ENCODE measurements at regions not wholly inside any gene's neighbourhood (a gene's known extent, or its start where the extent isn't known, plus 50 kb on each side); places are given as distances from the start of the nearest gene placed in this dataset.

DNA sequence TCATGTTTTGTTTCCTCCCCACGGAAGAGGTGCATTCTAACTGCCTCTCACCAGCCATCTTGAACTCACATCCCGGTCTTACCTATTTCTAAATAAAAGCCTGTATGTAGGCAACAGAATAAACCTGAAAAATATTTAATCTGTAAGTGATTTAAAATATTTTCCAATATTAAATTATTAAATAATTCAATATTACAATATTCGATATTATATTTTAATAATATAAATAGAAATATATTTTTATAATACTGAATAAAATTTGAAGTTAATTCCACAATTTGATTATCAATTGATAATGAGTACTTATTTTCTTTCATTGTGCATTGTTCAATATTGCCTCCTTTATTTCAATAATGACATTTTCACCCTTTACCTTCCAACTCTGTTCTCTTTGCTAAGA is 404.4 kb downstream of the CYLC2 start:
- H3K4me3 ChIP-seq (ENCODE audit: low read length) = no peak overlapping the region
- no peaks in the 10 kb centered on the region for H3K9me3 ChIP-seq (ENCODE audit: control insufficient read depth, low read length)
- no peak for DNase-seq (ENCODE audit: low read depth)
- H3K27me3 ChIP-seq (replicated peaks; ENCODE audit: control insufficient read depth, insufficient read depth, low read length) = no peaks in the 10 kb centered on the region
- no peak overlapping the region for H3K9ac ChIP-seq (ENCODE audit: low read length)
- H3K36me3 ChIP-seq (ENCODE audit: control insufficient read depth, insufficient read depth, low read length, severe bottlenecking) = no peaks in the 10 kb centered on the region
- H3K4me1 ChIP-seq (ENCODE audit: control insufficient read depth, insufficient read depth, low read length) = no peaks in the 10 kb centered on the region

DNA sequence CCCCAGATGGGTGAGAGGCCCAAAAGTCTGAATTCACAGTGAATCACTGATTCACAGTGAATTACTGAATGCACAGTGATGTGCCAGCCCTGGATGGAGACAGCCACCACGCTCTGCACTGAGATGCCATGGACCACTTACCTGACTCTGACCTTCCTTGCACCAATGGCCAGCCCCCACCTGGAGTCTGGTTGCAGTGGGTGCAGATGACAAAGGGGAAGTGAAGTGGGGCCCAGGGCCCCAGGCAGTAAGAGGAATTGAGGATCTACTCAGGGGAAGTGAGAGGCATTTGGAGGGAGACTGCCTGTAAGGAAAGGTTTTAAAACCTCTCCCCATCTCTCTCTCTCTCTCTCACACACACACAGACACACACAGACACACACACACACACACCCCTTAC is 412.1 kb downstream of the CYLC2 start:
- H3K4me3 ChIP-seq (ENCODE audit: low read length) = no peak overlapping the region
- H3K9me3 ChIP-seq (ENCODE audit: control insufficient read depth, low read length) = no peaks in the 10 kb centered on the region
- no peak for DNase-seq (ENCODE audit: low read depth)
- H3K9ac ChIP-seq (ENCODE audit: low read length) = no peak overlapping the region
- no peaks in the 10 kb centered on the region for H3K27me3 ChIP-seq (replicated peaks; ENCODE audit: control insufficient read depth, insufficient read depth, low read length)
- no peaks in the 10 kb centered on the region for H3K4me1 ChIP-seq (ENCODE audit: control insufficient read depth, insufficient read depth, low read length)
- no peaks in the 10 kb centered on the region for H3K36me3 ChIP-seq (ENCODE audit: control insufficient read depth, insufficient read depth, low read length, severe bottlenecking)

DNA sequence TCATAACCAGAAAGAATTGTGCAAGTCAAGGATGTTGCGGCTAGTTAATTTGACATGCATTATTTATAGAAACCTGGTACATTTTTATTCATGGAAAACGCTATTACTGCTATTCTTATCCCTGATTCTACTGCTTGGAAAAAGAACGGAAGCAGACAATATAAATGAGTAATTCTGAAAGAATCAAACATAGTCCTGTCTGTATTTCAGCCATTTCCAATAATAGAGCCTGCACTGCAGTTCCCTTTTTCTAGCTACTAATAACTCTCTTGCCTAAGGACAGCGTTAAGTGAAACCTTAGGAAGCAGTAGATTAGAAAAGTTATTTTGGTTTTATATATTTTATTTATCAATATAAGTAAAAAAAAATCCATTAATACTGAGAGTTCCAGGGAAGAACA is 414.9 kb downstream of the CYLC2 start:
- H3K36me3 ChIP-seq (ENCODE audit: control insufficient read depth, insufficient read depth, low read length, severe bottlenecking) = no peaks in the 10 kb centered on the region
- H3K4me1 ChIP-seq (ENCODE audit: control insufficient read depth, insufficient read depth, low read length) = no peaks in the 10 kb centered on the region
- H3K27me3 ChIP-seq (replicated peaks; ENCODE audit: control insufficient read depth, insufficient read depth, low read length) = no peaks in the 10 kb centered on the region
- H3K9ac ChIP-seq (ENCODE audit: low read length) = no peak overlapping the region
- no peak overlapping the region for H3K4me3 ChIP-seq (ENCODE audit: low read length)
- DNase-seq (ENCODE audit: low read depth) = no peak
- H3K9me3 ChIP-seq (ENCODE audit: control insufficient read depth, low read length) = no peaks in the 10 kb centered on the region

DNA sequence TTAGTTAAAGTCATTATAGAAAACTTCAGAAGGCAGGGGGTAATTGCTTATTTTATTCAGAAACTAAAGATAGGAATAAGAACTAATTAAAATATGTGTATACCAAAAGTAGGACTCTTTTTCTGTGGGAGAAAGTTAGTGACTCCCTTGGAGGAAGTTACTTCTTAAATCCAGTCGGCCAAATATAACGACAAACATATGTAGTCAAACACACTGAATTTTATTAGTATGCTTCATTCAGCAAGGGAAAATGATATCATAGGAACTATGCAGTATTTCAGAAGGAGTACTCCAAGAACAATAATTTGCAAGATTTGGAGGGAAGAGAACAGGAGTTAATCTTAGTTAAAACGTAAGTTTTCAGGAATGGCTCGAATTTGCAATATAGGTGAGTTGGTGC is 432.6 kb downstream of the CYLC2 start:
- DNase-seq (ENCODE audit: low read depth) = no peak
- Histone ChIP-seq H3K36me3 (ENCODE audit: control insufficient read depth, insufficient read depth, low read length, severe bottlenecking) (no peaks in the 10 kb centered on the region), H3K27me3 (replicated peaks; ENCODE audit: control insufficient read depth, insufficient read depth, low read length) (no peaks in the 10 kb centered on the region), H3K4me1 (ENCODE audit: control insufficient read depth, insufficient read depth, low read length) (no peaks in the 10 kb centered on the region), H3K9ac (ENCODE audit: low read length) (no peak overlapping the region), H3K4me3 (ENCODE audit: low read length) (no peak overlapping the region), H3K9me3 (ENCODE audit: control insufficient read depth, low read length) (no peaks in the 10 kb centered on the region)

DNA sequence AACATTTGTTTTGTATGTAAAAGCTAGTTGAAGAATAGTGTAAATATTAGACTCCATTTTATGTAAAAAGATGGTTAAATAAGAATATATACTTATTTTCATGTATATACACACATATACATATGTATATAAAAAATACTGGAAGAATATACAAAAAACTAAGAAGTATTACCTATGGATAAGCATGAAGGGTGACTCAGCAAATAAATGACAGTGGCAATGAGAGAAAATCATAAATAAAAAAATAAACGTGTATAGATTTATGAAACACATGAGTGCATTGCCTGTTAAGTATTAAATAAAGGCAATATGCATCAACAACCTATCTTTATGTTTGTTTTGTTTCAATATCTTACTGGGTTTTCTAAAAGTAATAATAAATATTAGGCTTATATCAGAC is 435.3 kb downstream of the CYLC2 start:
- no peak overlapping the region for H3K9ac ChIP-seq (ENCODE audit: low read length)
- DNase-seq (ENCODE audit: low read depth) = no peak
- H3K4me1 ChIP-seq (ENCODE audit: control insufficient read depth, insufficient read depth, low read length) = no peaks in the 10 kb centered on the region
- H3K36me3 ChIP-seq (ENCODE audit: control insufficient read depth, insufficient read depth, low read length, severe bottlenecking) = no peaks in the 10 kb centered on the region
- H3K27me3 ChIP-seq (replicated peaks; ENCODE audit: control insufficient read depth, insufficient read depth, low read length) = no peaks in the 10 kb centered on the region
- no peaks in the 10 kb centered on the region for H3K9me3 ChIP-seq (ENCODE audit: control insufficient read depth, low read length)
- no peak overlapping the region for H3K4me3 ChIP-seq (ENCODE audit: low read length)

DNA sequence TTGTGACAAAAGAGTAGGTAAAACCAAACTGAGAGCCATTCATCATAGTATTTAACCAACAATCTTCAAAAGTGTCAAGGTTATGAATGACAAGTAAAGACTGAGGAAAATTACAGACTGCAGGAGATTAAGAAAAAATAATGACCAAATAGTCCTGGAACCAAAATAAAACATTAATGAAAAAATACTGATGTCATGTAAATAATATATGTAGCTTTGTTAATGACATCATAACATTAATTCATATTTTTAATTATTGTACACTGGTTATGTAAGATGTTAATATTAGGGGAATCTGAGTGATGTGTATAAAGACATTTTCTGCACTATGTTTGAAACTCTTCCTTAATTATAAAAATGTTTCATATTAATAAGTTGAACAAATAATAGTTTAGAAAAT is 436.7 kb downstream of the CYLC2 start:
- H3K27me3 ChIP-seq (replicated peaks; ENCODE audit: control insufficient read depth, insufficient read depth, low read length) = no peaks in the 10 kb centered on the region
- H3K9me3 ChIP-seq (ENCODE audit: control insufficient read depth, low read length) = no peaks in the 10 kb centered on the region
- no peak for DNase-seq (ENCODE audit: low read depth)
- H3K4me1 ChIP-seq (ENCODE audit: control insufficient read depth, insufficient read depth, low read length) = no peaks in the 10 kb centered on the region
- H3K4me3 ChIP-seq (ENCODE audit: low read length) = no peak overlapping the region
- H3K9ac ChIP-seq (ENCODE audit: low read length) = no peak overlapping the region
- H3K36me3 ChIP-seq (ENCODE audit: control insufficient read depth, insufficient read depth, low read length, severe bottlenecking) = no peaks in the 10 kb centered on the region

DNA sequence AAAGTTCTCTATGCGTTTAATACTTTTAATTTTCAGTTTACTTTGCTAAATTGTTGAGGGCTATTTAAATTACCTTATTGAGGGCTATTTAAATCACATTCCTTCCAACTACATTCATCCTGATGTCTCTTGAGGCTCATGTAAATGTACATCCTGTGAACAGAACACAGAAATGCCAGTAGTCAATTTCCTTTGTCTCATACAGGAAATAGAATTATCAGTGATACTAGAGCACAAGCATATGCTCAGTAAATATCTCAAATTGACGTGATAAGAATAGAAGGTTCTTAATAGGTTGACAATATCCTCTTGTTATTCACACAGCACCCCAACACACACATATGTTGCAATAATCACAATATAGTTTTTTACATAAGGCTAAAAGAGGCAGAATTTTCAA is 449.0 kb downstream of the CYLC2 start:
- Histone ChIP-seq H3K36me3 (ENCODE audit: control insufficient read depth, insufficient read depth, low read length, severe bottlenecking) (no peaks in the 10 kb centered on the region), H3K4me3 (ENCODE audit: low read length) (no peak overlapping the region), H3K9ac (ENCODE audit: low read length) (no peak overlapping the region), H3K9me3 (ENCODE audit: control insufficient read depth, low read length) (peaks cover 3% of the 10 kb centered on the region), H3K4me1 (ENCODE audit: control insufficient read depth, insufficient read depth, low read length) (no peaks in the 10 kb centered on the region), H3K27me3 (replicated peaks; ENCODE audit: control insufficient read depth, insufficient read depth, low read length) (no peaks in the 10 kb centered on the region)
- DNase-seq (ENCODE audit: low read depth) = no peak

DNA sequence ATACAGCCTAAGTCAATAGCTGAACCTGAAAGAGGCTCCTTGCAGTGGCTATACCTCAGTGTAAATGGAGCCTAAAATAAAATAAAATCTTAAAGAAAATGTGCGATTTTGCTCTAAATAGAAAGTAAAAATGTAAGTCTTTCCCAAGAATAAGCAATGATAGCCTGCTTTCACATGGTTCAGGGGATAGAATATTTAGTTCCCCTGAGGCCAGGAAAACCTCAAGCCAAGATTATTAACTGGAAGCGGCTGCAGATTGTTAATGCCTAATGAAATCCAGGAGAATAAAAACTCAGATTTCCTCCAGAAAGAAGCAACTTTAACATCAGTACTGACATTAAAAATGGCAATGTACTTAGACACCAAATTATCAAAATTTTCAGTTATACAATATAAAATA is 463.7 kb downstream of the CYLC2 start:
- Histone ChIP-seq H3K4me3 (ENCODE audit: low read length) (no peak overlapping the region), H3K4me1 (ENCODE audit: control insufficient read depth, insufficient read depth, low read length) (no peaks in the 10 kb centered on the region), H3K9me3 (ENCODE audit: control insufficient read depth, low read length) (peaks cover 3% of the 10 kb centered on the region), H3K9ac (ENCODE audit: low read length) (no peak overlapping the region), H3K36me3 (ENCODE audit: control insufficient read depth, insufficient read depth, low read length, severe bottlenecking) (no peaks in the 10 kb centered on the region), H3K27me3 (replicated peaks; ENCODE audit: control insufficient read depth, insufficient read depth, low read length) (no peaks in the 10 kb centered on the region)
- DNase-seq (ENCODE audit: low read depth) = no peak

DNA sequence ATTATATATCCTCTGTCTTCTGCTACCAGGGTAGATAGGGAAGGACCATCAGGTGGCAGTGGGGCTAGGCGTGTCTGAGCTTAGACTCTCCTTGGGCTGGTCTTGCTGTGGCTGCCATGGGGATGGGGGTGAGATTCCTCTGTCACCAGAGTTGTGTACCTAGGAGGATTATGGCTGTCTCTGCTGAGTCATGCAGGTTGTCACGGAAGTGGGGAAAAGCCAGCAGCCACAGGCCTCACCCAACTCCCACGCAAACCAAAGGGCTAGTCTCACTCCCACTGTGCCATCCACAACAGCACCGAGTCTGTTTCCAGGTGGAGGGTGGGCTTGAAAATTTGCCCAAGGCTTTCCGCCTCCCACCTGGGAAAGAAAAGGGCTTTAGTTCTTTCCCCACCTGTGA is 476.1 kb downstream of the CYLC2 start:
- Histone ChIP-seq H3K4me3 (ENCODE audit: low read length) (no peak overlapping the region), H3K27me3 (replicated peaks; ENCODE audit: control insufficient read depth, insufficient read depth, low read length) (no peaks in the 10 kb centered on the region), H3K36me3 (ENCODE audit: control insufficient read depth, insufficient read depth, low read length, severe bottlenecking) (no peaks in the 10 kb centered on the region), H3K9ac (ENCODE audit: low read length) (no peak overlapping the region), H3K4me1 (ENCODE audit: control insufficient read depth, insufficient read depth, low read length) (no peaks in the 10 kb centered on the region), H3K9me3 (ENCODE audit: control insufficient read depth, low read length) (no peaks in the 10 kb centered on the region)
- no peak for DNase-seq (ENCODE audit: low read depth)

DNA sequence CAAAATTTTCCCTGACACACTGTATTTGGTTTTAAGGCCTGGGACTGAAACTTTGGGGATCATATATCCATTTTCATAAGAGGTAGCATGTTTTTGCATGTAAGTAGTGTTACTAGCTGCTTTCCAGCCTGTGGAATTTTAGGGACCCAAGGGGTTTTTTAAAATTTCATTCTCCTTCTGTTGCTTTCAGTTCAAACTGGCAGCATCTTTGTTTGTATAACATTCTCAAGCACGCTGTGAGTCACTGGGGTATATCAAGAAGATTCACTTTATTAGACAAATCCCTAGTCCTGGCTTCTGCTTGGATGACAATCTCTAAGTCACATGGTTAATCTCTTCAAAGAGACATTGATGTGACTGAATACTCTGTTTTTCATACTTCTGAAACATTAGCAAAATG is 479.0 kb downstream of the CYLC2 start:
- H3K9ac ChIP-seq (ENCODE audit: low read length) = no peak overlapping the region
- H3K9me3 ChIP-seq (ENCODE audit: control insufficient read depth, low read length) = no peaks in the 10 kb centered on the region
- no peak overlapping the region for H3K4me3 ChIP-seq (ENCODE audit: low read length)
- no peaks in the 10 kb centered on the region for H3K4me1 ChIP-seq (ENCODE audit: control insufficient read depth, insufficient read depth, low read length)
- no peak for DNase-seq (ENCODE audit: low read depth)
- H3K27me3 ChIP-seq (replicated peaks; ENCODE audit: control insufficient read depth, insufficient read depth, low read length) = no peaks in the 10 kb centered on the region
- no peaks in the 10 kb centered on the region for H3K36me3 ChIP-seq (ENCODE audit: control insufficient read depth, insufficient read depth, low read length, severe bottlenecking)

DNA sequence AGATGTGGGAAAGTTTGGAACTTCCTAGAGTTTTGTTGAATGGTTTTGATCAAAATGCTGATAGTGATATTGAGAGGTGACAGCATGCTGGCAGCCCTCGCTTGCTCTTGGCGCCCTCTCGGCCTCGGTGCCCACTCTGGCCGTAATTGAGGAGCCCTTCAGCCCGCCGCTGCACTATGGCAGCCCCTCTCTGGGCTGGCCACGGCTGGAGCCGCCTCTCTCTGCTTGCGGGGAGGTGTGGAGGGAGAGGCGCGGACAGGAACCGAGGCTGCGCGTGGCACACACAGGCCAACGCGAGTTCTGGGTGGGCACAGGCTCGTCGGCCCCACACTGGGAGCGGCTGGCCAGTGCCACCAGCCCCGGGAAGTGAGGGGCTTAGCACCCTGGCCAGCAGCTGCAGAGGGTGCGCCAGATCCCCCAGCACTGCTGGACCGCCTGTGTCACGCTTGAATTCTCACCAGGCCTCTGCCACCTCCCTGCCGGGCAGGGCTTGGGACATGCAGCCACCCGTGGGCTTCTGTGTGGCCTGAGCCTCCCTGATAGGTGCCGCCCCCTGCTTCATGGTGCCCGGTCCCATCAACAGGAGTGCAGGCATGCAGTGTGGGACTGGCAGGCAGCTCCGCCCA is 488.5 kb downstream of the CYLC2 start:
- Histone ChIP-seq H3K9ac (ENCODE audit: low read length) (no peak overlapping the region), H3K36me3 (ENCODE audit: control insufficient read depth, insufficient read depth, low read length, severe bottlenecking) (no peaks in the 10 kb centered on the region), H3K4me1 (ENCODE audit: control insufficient read depth, insufficient read depth, low read length) (no peaks in the 10 kb centered on the region), H3K27me3 (replicated peaks; ENCODE audit: control insufficient read depth, insufficient read depth, low read length) (no peaks in the 10 kb centered on the region), H3K9me3 (ENCODE audit: control insufficient read depth, low read length) (peaks cover 6% of the 10 kb centered on the region), H3K4me3 (ENCODE audit: low read length) (no peak overlapping the region)
- DNase-seq (ENCODE audit: low read depth) = no peak

DNA sequence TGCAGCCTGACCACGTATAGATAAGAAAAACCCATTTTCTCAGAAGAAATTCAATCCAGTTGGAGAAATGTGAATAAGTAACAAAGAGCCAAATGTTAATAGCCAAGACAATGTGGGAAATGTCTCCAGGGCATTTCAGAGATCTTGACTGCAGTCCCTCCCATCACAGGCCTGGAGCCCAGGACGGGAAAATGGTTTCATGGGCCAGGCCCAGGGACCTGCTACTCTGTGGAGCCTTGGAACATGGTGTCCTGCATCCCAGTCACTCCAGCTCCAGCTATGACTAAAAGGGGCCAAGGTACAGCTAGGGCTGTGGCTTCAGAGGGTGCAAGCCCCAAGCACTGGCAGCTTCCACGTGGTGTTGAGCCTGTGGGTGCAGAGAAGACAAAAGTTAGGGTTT is 490.0 kb downstream of the CYLC2 start:
- no peaks in the 10 kb centered on the region for H3K4me1 ChIP-seq (ENCODE audit: control insufficient read depth, insufficient read depth, low read length)
- no peak for DNase-seq (ENCODE audit: low read depth)
- H3K27me3 ChIP-seq (replicated peaks; ENCODE audit: control insufficient read depth, insufficient read depth, low read length) = no peaks in the 10 kb centered on the region
- H3K4me3 ChIP-seq (ENCODE audit: low read length) = no peak overlapping the region
- no peak overlapping the region for H3K9ac ChIP-seq (ENCODE audit: low read length)
- peaks cover 6% of the 10 kb centered on the region for H3K9me3 ChIP-seq (ENCODE audit: control insufficient read depth, low read length)
- no peaks in the 10 kb centered on the region for H3K36me3 ChIP-seq (ENCODE audit: control insufficient read depth, insufficient read depth, low read length, severe bottlenecking)

All from adipocyte (in vitro differentiated cells).